CD14-positive monocyte (primary cell): ENCODE measurements at regions not wholly inside any gene's neighbourhood (a gene's known extent, or its start where the extent isn't known, plus 50 kb on each side); places are given as distances from the start of the nearest gene placed in this dataset.

Source experiments
- DNase-seq, 3 donors: peaks; one replicate each; pipeline ENCODE4 v3.0.0-alpha.2; 2011 to 2022
- H2AFZ ChIP-seq: 2 replicates; pipeline ENCODE4 v1.6.0; 2012; ENCODE audit warnings: mild to moderate bottlenecking, low read depth, low read length, inconsistent platforms; ENCODE audit not compliant: insufficient read depth, poor library complexity, severe bottlenecking
- H3K27ac ChIP-seq, 2 donors: 1 replicate in 1 of 2; 2 replicates in 1 of 2; pipeline ENCODE4 v1.5.1; 2012 to 2013; ENCODE audit warnings: low read length in 2 of 2, control low read depth in 1 of 2, inconsistent platforms in 1 of 2, low read depth in 1 of 2, mild to moderate bottlenecking in 1 of 2
- H3K27me3 ChIP-seq, 2 donors: one replicate each; pipeline versions ENCODE4 v1.6.0 to v1.6.1; 2011 to 2013; ENCODE audit warnings: low read length in 2 of 2; ENCODE audit not compliant: control insufficient read depth in 2 of 2, insufficient read depth in 2 of 2
- H3K36me3 ChIP-seq, 2 donors: replicated peaks in 1 of 2; 1 replicate in 1 of 2; 2 replicates in 1 of 2; pipeline versions ENCODE4 v1.5.1 to v1.6.1; 2012 to 2013; ENCODE audit warnings: low read length in 2 of 2, control low read depth in 1 of 2, inconsistent platforms in 1 of 2, mild to moderate bottlenecking in 1 of 2; ENCODE audit not compliant: insufficient read depth in 2 of 2, control insufficient read depth in 1 of 2
- H3K4me1 ChIP-seq, 2 donors: 1 replicate in 1 of 2; 2 replicates in 1 of 2; pipeline versions ENCODE4 v1.5.1 to v1.6.1; 2012 to 2013; ENCODE audit warnings: low read length in 2 of 2, control low read depth in 1 of 2, inconsistent platforms in 1 of 2, mild to moderate bottlenecking in 1 of 2, moderate library complexity in 1 of 2; ENCODE audit not compliant: insufficient read depth in 2 of 2, control insufficient read depth in 1 of 2
- H3K4me2 ChIP-seq: replicated peaks from 2 replicates; pipeline ENCODE3; 2012; ENCODE audit warnings: low read length, moderate library complexity, mild to moderate bottlenecking; ENCODE audit not compliant: poor library complexity, severe bottlenecking; ENCODE audit errors: extremely low read depth
- H3K4me3 ChIP-seq, 3 experiments: fragments of 200-600 bp in 1 of 3; sonication (generic) in 1 of 3; replicated peaks in 1 of 3; 1 replicate in 2 of 3; 2 replicates in 1 of 3; pipeline ENCODE4 v1.5.1; 2011 to 2013; ENCODE audit warnings: low read length in 3 of 3, mild to moderate bottlenecking in 3 of 3, control low read depth in 2 of 3, low read depth in 2 of 3, inconsistent platforms in 1 of 3, moderate library complexity in 1 of 3
- H3K79me2 ChIP-seq: 2 replicates; pipeline ENCODE4 v1.6.0; 2012; ENCODE audit warnings: mild to moderate bottlenecking, control low read depth, inconsistent platforms, low read length, moderate library complexity; ENCODE audit not compliant: insufficient read depth
- H3K9ac ChIP-seq: 2 replicates; pipeline ENCODE4 v1.6.0; 2017; ENCODE audit warnings: low read length, mild to moderate bottlenecking; ENCODE audit not compliant: insufficient read depth, poor library complexity, severe bottlenecking
- H3K9me3 ChIP-seq, 2 donors: replicated peaks in 1 of 2; 1 replicate in 1 of 2; 2 replicates in 1 of 2; pipeline versions ENCODE4 v1.5.1 to v1.6.1; 2012 to 2013; ENCODE audit warnings: low read length in 2 of 2, control low read depth in 1 of 2; ENCODE audit not compliant: control insufficient read depth in 1 of 2, insufficient read depth in 1 of 2
- H4K20me1 ChIP-seq: 2 replicates; pipeline ENCODE4 v1.6.0; 2012; ENCODE audit warnings: mild to moderate bottlenecking, low read length, control low read depth, moderate library complexity; ENCODE audit not compliant: insufficient read depth
- H3K27ac Mint-ChIP-seq, 7 donors: one replicate each; pipeline ENCODE4 v1.8.0; 2020; ENCODE audit warnings: mild to moderate bottlenecking in 7 of 7, mixed read lengths in 7 of 7, moderate library complexity in 6 of 7, inconsistent platforms in 2 of 7
- H3K27me3 Mint-ChIP-seq, 3 donors: one replicate each; pipeline ENCODE4 v1.8.0; 2021 to 2022; ENCODE audit warnings: low read depth in 3 of 3, mild to moderate bottlenecking in 3 of 3, mixed read lengths in 3 of 3, moderate library complexity in 3 of 3, inconsistent platforms in 1 of 3
- H3K36me3 Mint-ChIP-seq, 2 donors: one replicate each; pipeline ENCODE4 v1.8.0; 2020; ENCODE audit warnings: mixed read lengths in 2 of 2, inconsistent platforms in 1 of 2, mild to moderate bottlenecking in 1 of 2
- H3K4me1 Mint-ChIP-seq: one replicate; pipeline ENCODE4 v1.8.0; 2020; ENCODE audit warnings: mild to moderate bottlenecking, mixed read lengths
- H3K4me3 Mint-ChIP-seq, 2 donors: one replicate each; pipeline ENCODE4 v1.8.0; 2020; ENCODE audit warnings: mild to moderate bottlenecking in 2 of 2, mixed read lengths in 2 of 2, moderate library complexity in 1 of 2
- H3K9me3 Mint-ChIP-seq, 7 donors: one replicate each; pipeline ENCODE4 v1.8.0; 2020 to 2022; ENCODE audit warnings: mixed read lengths in 7 of 7, mild to moderate bottlenecking in 6 of 7, moderate library complexity in 6 of 7, inconsistent platforms in 2 of 7
- CTCF ChIP-seq: fragments of 200-600 bp; IDR thresholded peaks from one replicate; pipeline ENCODE4 v1.8.0; 2022; ENCODE audit warnings: antibody characterized with exemption, mild to moderate bottlenecking
- WGBS: methylation state at CpG from one replicate; pipeline ENCODE4 v1.1.5; 2013; ENCODE audit warnings: missing lambda C conversion rate; ENCODE audit not compliant: insufficient coverage; 5-methylcytosine and 5-hydroxymethylcytosine counted together
- intact Hi-C, 2 donors: fragments of 100-400 bp; cut with micrococcal nuclease; formaldehyde crosslinking; loops; one replicate each; pipeline versions ENCODE4 v1.15.0 to v1.15.1; 2023

GRCh38 chr3:147613725-147614124 lies 204.6 kb downstream of the ZIC1 start:
- Histone ChIP-seq H3K4me3 (no peak overlapping the region), H3K27me3 (no peaks in the 10 kb centered on the region), H3K4me2 (no peak overlapping the region), H3K9ac (no peak overlapping the region), H3K9me3 (no peaks in the 10 kb centered on the region), H2AFZ (no peak overlapping the region), H3K36me3 (no peaks in the 10 kb centered on the region), H4K20me1 (no peaks in the 10 kb centered on the region), H3K4me1 (no peaks in the 10 kb centered on the region), H3K79me2 (no peaks in the 10 kb centered on the region), H3K27ac (no peak overlapping the region)
- H3K27ac Mint-ChIP-seq: no peak overlapping the region
- TF ChIP-seq CTCF: no peak
- no peak overlapping the region for H3K4me3 Mint-ChIP-seq
- intact Hi-C loops: no loop called here
- WGBS: no CpG with 5 or more reads among the region's 3 CpGs
- H3K27me3 Mint-ChIP-seq: no peaks in the 10 kb centered on the region
- DNase-seq: no peak
- H3K36me3 Mint-ChIP-seq: no peaks in the 10 kb centered on the region
- H3K9me3 Mint-ChIP-seq: peaks cover 0 to 3% (median 0%) of the 10 kb centered on the region in 7 donors
- H3K4me1 Mint-ChIP-seq: peaks cover 3% of the 10 kb centered on the region

- H3K27me3 Mint-ChIP-seq: no peaks in the 10 kb centered on the region
- 100% methylated on average over 1 of the region's 3 CpGs for WGBS
- no peaks in the 10 kb centered on the region for H3K36me3 Mint-ChIP-seq
- H3K9ac ChIP-seq: no peak overlapping the region
- H3K27ac ChIP-seq: no peak overlapping the region
- no peaks in the 10 kb centered on the region for H3K4me1 ChIP-seq
- no peak overlapping the region for H3K27ac Mint-ChIP-seq
- intact Hi-C loops: no loop called here
- H3K36me3 ChIP-seq: no peaks in the 10 kb centered on the region
- H3K9me3 Mint-ChIP-seq: peaks cover 0 to 3% (median 0%) of the 10 kb centered on the region in 7 donors
- no peaks in the 10 kb centered on the region for H3K9me3 ChIP-seq
- DNase-seq: no peak
- H3K4me3 ChIP-seq: no peak overlapping the region
- peaks cover 5% of the 10 kb centered on the region for H3K4me1 Mint-ChIP-seq
- no peak overlapping the region for H2AFZ ChIP-seq
- no peaks in the 10 kb centered on the region for H3K27me3 ChIP-seq
- no peak overlapping the region for H3K4me3 Mint-ChIP-seq
- no peaks in the 10 kb centered on the region for H4K20me1 ChIP-seq
- TF ChIP-seq CTCF: no peak
- no peak overlapping the region for H3K4me2 ChIP-seq
- H3K79me2 ChIP-seq: no peaks in the 10 kb centered on the region
These were observed 205.0 kb downstream of the ZIC1 start for GRCh38 chr3:147614210-147614609.
